ENCODE measurements at regions not wholly inside any gene's neighbourhood (a gene's known extent, or its start where the extent isn't known, plus 50 kb on each side); places are given as distances from the start of the nearest gene placed in this dataset.

DNA sequence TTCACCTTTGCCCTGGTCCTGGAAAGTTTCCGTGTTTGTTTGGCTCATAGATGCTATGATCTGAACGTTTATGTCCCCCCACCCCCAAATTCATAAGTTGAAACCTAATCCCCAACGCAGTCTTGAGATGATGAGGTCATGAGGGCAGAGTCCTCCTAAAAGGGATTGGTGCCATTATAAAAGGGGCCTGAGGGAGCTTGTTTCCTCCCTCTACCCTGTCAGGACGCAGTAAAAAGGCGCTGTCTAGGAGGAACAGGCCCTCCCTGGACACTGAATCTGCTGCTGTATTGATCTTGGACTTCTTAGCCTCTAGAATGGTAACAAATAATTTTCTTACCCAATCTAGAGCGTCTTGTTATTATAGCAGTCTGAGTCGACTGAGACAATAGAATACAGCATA lies 2190.6 kb upstream of the TENM3 start:
- TF ChIP-seq POLR2AphosphoS5 (IDR thresholded peaks at IDR 0.05; ENCODE audit: low read depth) = no peak
- TF ChIP-seq CTCF (IDR thresholded peaks at IDR 0.05; ENCODE audit: insufficient read depth, low read length) = no peak
- TF ChIP-seq REST (IDR thresholded peaks at IDR 0.05; ENCODE audit: insufficient replicate concordance, low read depth) = no peak
- no peak for TF ChIP-seq SPI1 (IDR thresholded peaks at IDR 0.05; ENCODE audit: borderline replicate concordance, low read depth)

Data from HL-60 (cell line).